Activated CD8-positive, alpha-beta memory T cell treated with anti-CD3 and anti-CD28 coated beads for 1 hour (primary cell): ENCODE measurements at regions not wholly inside any gene's neighbourhood (a gene's known extent, or its start where the extent isn't known, plus 50 kb on each side); places are given as distances from the start of the nearest gene placed in this dataset.
"Not testable (repeated sequence)": the region's sequence is repeated elsewhere in the genome, so short reads cannot be mapped to it uniquely, and the experiment has no call there.

Experiments used
- DNase-seq, 2 donors: peaks; one replicate each; pipeline ENCODE4 v3.0.0-alpha.2; 2020; ENCODE audit warnings: low read depth in 1 of 2; ENCODE audit errors: extremely low read depth in 1 of 2

DNA sequence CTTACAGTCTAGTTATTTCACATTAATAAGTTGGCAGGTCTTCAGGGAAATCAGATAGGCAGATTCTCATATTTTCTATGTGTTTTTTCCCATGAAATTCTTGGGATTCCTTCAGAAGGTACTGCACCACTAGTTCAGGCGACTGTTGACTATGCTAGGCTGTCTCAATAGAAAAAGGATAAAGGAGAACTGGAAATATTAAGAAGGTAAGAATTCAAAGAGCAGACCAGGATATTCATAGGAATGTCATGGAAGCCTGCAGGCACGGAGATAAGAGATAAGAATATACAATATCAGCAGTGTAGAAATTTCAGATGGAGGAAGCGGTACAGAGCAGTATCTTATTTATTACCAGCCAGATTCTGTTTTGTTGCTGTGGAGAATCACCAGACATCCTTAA lies 432.1 kb upstream of the MDFIC2 start:
- DNase-seq, result no peak

DNA sequence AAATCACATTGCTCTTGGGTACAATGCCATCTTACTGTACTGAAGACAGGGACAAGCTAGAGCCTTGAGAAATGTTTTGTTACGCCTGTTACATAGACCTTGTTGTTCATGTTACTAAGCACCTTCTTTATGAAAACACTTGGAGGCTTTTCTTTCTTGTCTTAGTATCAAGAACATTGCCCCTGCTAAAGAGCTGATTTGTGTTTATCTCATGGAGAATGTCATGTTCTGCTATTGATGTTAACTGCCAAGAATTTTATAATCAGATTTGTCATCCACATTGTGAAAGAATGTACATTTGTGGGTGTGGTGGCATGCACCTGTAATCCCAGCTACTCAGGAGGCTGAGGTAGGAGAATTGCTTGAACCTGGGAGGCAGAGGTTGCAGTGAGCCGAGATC lies 431.3 kb upstream of the MDFIC2 start:
- DNase-seq, result no peak

DNA sequence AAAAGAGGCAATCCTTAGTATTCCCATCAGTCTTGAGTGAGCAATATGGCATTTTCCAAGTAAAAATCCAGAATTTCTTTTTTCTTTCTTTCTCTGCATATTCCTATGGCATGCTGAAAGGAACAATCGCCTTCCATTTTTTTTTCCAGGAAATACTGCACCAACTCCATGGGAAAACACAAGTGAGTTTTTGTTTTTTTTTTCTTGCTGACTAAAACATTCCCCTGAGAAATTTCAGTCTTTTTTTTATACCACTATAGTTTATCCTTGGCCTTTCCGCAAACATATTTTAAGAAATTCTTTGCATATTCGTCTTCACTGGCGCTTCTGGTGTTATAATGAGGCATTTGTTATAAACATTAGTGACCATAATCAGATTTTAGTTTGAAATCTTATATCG lies 429.6 kb upstream of the MDFIC2 start:
- DNase-seq, result no peak

DNA sequence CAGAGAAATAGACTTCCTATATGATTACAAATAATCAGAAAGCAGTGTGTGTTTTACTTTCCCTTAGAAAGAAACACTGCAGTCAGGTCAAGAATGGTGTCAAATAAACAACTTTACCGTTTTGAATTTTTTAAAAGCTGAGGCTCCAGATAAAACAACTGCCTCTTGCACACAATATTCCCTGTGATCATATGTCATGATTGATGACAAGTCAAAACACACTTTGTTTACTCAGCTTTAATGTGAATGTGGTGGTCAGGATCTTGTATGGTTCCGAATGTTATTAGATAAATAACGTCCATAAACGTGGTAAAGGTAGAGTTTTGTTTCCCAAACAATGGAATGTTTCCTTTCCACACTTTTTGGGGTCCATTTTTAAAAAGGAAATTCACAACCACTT lies 428.4 kb upstream of the MDFIC2 start:
- DNase-seq, result no peak

DNA sequence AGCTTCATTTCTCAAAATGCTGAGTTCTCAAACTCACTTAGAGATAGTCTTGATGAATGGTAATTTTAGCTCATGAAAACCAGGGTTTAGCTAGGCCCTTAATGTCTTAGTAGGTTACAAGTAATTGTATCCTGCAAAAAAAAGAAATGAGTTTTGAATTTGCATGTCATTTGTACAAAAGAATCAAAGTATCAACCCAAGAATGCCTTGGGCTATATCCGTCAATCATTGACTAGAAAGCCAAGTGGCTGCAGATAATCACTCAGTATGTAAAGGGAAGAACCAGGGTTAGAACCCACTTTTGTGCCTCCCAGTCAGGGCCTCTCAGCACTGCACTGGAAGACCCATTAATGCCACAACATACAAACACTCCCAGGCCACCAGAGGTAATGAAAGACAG lies 427.6 kb upstream of the MDFIC2 start:
- DNase-seq, result no peak

DNA sequence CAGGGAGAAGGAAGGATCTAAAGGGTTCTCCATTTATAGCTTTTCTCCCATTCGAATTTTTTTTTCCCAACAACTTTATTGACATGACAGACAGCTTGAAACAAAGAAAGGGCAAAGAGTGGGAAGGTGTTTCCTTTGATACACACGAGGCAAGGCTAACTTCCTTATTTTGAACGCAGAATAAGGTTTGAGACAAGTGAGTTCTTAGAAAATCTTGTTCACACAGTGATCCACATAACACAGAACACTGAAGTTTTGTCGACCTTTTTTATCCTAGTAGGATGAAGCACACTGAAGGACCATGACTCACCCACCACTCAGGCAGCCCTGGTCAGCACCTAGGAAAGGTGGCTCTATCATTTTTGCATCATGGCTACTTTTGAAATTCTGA lies 425.8 kb upstream of the MDFIC2 start:
- DNase-seq, result no peak

DNA sequence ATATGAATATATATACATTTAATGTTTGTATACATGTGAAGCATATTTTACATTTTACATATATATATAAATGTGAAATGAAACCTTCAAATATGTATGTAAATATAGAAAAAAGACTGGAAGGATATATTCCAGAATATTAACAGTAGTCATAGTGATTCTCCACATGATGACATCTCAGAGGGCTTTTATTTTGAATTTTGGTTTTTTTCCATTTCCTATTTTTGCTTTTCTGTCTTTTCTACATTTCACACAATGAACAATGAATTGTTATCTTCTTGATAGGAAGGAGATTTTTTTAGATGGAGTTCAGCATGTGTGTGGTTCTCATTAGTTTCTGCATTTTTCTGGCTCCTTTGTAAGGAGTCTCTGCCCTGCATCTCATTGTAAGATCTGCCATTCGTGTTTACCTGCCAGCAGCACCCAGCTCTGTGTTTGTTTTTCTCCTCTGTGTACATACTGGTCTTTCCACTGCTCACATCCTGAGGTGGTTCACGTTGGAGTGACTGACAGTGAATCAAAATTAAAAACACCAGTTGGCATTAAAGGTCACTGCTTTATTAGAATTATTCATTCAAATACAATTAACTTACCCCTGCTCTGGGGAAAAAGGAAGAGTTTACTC lies 425.3 kb upstream of the MDFIC2 start:
- no peak for DNase-seq

DNA sequence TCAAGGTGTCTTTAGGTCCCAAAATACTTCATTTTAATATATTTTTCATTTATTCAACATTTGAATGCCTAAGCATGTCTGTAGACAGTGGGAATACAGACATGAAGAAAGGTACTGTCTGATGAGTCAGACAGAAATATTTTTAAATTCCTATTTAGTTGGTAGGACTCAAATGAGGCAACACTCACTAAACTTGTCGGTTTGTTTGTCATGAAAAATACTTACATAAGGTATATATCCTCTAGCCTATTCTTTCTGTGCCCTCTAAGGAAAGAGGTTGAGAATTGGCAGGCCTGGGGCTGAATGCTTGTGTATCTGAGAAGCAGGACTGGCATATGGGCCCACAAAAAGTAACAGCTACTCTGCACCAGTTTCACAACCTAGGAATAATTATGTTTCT lies 423.6 kb upstream of the MDFIC2 start:
- no peak for DNase-seq

DNA sequence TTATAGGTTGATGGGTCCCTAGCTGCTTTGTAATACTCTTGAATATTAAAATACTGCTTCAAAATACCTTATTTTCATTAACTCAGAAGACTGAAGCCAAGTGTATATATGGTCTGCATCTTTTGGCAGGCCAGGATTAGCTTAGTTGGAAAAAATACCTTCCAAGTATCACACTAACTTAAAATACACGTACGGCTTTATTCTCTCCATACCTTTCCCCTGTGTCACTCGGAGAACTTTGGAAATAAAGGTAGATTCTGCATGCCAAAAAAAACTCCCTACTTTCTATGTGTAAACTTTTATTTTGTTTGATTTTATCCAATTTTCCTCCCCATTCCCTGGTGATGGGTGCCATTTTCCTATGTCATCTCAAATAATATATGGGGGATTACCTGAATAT lies 422.3 kb upstream of the MDFIC2 start:
- DNase-seq, result no peak

DNA sequence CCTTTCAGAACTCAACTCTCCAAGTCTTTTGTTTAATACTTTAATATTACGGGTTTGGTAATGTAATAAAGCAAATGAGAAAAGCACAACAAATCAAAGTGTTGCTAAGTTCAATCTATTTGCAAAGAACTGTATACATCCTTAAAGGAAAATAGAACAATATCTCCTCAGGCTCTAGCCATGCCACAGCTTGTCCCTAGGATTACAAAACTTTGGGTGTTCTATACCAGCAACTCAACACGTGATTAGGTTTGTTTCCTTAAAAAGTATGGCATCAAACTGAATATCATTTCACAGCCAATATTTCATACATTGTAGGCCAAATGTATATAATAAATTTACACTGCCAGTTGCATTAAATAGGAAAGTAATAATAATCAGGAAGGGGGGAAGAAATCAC lies 418.6 kb upstream of the MDFIC2 start:
- no peak for DNase-seq

DNA sequence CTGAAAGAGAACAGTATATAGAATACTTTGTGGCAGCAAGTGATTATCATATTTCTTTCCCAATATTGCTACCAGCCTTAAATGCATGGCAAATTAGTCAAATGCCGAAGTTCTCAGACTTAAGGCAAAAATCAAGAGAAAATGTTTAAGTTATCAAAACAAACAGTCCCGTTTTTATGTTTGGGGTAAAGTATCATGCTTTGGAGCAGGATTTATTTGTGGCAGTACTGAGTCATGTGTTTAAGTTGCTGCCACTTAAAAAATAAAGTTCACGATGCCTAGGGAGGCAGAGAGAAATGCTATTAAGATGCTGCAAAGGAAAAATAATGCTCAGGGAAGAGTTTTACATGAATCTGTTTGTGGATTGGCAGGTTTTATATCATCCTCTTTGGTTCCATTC lies 417.4 kb upstream of the MDFIC2 start:
- no peak for DNase-seq

DNA sequence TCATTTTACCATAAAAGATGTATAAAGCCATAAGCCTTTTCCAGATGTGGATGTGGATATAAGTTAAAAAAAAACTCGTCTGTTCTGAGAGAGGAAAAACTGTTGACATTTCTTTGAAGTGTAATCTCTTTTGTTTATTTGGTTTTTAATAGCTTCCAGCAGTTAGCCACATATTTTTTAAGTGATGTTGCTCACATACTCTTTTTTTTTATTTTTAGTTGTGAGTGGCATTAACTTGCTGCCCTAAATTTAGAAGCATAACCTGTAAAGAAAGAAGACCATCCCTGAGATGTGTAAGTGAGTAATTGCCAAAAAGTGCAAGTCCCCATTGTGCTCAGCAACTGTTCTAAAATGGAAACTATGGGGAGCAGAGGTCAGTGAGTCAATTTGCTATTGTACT lies 415.9 kb upstream of the MDFIC2 start:
- no peak for DNase-seq

DNA sequence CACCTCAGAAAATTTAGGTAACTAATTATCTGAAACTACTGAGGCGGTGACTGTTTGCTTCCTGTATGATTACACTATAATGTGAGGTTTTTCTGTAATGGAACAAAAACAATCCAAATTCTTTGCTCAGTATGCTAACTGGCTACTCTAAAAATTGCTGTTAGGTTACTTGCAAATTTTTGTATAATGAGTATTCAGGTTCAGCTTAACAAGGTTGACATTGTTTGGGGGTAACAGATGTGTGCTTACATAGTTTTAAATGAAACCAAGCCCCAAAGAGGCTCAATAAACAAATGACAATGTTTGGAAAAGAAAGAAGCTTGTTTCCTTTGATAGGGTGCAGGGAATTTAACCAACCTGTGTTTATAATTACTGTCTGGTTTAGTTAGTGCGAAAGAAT lies 414.5 kb upstream of the MDFIC2 start:
- DNase-seq, result no peak

DNA sequence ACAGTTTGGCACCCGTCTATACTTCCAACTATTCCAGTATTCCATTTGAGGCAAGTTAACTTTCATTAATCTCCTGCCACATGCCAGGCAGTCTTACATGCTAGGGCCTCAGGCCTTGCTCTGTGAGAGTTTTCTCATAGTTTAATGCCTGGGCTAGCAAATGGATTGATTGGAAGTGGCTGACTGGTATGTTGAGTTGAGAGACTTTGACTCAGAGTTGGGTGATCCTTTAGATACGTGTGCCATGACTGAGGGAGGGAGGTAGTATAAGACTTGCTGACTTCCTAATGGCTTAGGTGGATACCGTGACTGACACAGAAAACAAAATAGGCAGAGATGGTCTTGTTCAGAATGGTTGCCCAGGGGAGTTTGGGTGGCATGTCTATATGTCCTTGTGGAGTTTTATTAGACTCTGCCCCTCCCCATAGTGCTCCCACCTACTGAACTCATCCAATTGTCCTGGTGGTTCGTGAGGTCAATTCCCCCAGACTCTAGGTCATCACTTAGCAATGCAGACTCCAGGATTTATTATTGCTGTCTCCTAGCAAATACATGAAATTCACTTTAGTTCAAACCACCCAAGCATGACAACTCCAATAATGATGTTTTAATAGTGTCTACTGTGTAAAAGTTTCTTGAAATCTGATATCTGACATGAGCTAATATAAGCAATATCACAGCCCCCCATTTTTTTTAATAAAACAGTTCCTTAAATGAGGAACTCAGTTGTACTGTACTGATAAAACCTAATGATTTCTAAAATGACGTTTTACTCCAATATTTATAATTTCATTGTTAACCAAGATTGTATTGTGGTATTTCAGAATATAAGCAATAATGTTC lies 413.9 kb upstream of the MDFIC2 start:
- no peak for DNase-seq

DNA sequence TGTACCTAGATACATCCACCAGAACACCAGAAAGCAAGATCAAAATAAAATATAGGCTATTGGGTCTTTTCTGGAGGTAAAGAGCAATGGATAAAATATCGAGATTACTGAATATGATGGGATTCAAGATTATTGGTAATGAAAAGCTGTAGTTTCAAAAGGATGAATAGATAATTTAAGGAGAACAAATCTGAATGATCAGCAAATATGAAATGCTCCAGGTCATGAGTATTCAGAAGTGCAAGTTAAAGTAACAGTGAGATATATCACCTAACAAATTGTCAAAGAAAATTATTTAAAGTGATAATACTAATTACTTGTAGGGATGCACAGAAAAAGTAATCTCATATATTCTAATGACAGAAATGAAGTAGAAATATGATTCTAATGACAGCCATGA lies 409.6 kb upstream of the MDFIC2 start:
- no peak for DNase-seq

DNA sequence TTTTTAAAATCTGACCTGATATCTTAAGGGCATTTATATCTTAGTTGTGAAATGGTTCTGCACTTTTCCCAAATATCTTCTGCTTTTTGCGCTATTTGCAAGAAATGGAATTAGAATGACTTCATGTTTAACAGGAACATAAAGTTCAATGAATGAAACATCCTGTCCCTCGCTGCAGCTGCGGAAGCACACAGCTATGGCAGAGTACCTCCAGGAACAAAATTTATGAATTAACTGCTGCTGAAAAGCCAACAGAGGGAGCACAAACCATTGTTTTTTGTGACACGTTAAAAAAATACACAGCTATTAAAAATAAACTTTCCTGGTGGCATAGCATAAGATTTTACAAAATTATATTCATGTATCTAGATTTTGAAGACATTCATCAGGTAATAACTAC lies 404.4 kb upstream of the MDFIC2 start:
- no peak for DNase-seq

DNA sequence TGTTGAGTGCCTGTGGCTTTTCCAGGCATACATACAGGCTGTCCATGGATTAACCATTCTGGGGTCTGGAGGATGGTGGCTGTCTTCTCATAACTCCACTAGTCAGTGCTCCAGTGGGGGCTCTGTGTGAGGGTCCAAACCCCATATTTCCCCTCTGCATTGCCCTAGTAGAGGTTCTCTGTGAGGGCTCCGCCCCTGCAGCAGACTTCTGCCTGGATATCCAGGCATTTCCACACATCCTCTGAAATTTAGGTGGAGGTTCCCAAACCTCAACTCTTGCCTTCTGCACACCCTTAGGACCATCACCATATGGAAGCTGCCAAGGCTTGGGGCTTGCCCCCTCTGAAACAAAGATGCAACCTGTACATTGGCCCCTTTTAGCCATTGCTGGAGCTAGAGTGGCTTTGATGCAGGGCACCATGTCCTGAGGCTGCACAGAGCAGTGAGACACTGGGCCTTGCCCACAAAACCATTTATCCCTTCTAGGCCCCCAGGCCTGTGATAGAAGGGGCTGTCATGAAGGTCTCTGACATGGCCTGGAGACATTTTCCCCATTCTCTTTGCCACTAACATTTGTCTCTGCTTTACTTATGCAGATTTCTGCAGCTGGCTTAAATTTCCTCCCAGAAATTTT lies 400.1 kb upstream of the MDFIC2 start:
- DNase-seq, result no peak

DNA sequence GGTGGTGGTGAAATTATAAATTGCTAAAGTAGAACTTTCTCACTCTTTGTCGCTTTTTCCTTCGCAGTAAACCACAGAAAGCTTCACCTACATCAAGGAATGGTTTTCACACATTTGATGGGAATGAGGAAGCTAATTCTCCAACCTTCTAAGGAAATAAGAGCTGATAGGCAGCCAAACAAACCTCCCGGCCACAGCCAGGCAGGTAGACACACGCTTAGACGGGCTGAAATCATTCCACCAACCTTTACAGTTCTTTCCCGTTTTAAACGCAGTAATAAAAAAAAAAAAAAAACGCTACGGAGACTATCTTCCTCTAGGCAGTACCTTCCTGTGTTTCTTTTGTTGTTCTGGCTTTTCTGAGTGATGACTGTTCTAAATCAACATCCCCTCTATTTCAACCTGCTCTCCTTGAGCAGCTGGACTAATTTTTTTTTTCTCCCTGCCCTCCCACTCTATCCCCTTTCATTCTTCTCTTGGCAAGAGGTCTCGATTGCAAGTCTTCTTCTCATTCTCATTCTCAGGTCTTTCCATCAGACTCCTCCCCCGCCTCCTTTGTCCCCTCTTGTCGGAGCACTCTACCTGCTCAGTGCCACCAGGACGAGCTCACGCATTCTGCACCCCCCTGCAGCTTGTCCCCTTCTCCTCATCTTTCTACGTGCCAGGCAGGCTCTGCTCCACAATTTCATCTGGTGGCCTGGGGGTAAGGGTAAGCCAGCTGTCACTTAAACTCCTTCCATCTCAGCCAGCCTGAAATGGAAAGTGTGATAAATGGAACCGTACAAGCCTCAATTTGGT lies 391.1 kb upstream of the MDFIC2 start:
- DNase-seq, result no peak

DNA sequence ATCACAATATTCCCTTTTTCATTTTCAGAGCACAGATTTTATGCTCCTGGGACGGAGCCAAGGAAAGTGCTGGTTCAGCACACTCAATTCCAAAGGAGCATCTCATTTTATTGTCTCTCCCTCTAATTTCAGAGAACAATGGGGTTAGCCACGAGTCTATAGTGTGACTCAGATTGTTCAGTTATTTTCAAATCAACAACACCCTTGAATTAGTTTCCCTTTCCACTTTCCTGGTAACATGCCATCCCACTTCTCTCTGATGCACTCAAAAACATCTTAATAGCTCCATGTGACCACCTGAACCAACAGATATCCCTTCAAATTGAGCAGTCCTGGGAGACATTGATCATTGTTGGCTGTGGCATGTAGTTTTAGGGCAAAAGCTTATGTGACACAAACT lies 389.7 kb upstream of the MDFIC2 start:
- DNase-seq, result no peak

DNA sequence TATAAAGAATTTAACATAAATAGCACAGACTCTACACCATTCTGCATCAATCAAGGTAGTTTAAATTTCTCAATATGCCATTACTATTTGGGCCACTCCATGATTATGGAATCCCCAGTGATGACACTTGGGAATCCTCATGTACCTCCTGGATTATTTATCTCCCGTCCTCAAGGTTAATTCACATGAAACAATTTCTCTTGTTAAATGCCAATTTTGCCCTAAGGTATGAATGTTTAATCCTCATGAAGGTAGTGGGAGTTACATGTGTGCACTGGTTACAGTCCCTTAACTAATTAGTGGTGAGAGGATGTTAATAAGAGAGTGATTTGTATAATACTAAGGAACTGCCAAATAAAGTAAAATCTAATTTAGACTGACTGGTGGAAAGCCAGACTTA lies 372.3 kb upstream of the MDFIC2 start:
- no peak for DNase-seq

DNA sequence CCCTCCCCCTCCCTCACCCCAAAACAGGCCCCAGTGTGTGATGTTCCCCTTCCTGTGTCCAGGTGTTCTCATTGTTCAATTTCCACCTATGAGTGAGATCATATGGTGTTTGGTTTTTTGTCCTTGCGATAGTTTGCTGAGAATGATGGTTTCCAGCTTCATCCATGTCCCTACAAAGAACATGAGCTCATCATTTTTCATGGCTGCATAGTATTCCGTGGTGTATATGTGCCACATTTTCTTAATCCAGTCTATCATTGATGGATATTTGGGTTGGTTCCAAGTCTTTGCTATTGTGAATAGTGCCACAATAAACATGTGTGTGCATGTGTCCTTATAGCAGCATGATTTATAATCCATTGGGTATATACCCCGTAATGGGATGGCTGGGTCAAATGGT lies 363.4 kb upstream of the MDFIC2 start:
- not testable (repeated sequence) for DNase-seq
